ENCODE measurements at regions not wholly inside any gene's neighbourhood (a gene's known extent, or its start where the extent isn't known, plus 50 kb on each side); places are given as distances from the start of the nearest gene placed in this dataset.

DNA sequence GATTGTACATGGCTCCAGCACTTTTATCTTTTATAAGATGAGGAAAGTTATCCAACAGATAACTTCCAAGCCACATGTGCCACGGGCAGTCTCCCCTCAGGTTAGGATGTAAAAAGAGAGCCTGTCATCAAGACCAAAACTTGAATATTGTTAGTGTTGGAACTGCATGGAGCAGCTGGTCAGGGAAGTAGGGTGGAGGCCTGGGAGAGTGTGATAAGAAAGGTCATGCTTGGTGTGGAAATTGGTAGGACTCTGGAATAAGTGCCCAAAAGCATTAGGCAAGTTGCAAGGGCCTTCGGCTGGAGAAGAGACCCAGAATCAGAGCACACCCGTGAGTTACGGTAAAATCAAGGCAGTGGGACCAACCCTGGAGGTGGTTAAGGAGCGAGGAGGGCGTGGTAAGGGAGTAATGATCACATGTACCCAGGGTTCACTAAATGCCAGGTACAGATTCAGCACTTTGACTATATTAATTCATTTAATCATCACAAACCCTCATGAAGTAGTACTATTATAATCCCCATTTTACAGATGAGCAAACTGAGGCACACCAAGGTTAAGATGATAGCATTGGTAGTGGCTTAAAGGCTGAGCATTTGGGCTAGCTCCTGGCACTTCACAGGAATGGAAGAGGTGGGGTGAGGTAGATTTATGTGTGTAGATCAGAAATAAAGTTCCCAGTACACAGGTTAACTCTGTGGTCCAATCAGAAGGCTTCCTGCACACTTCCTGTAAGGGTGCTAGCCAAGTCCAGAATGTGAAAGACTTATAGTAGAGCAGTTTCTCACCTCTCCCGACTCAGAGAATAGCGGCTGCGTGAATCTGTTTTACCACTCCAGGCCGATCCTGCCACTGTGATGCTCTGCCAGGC is 96.5 kb upstream of the ZNF608 start:
- Histone ChIP-seq H3K4me1 (no peaks in the 10 kb centered on the region), H3K9me3 (ENCODE audit: low read depth) (no peaks in the 10 kb centered on the region), H3K4me3 (no peak overlapping the region), H3K27ac (no peak overlapping the region), H3F3A (ENCODE audit: low read depth) (no peaks in the 10 kb centered on the region), H4K20me1 (ENCODE audit: low read depth) (no peaks in the 10 kb centered on the region), H3K4me2 (no peak overlapping the region), H3K27me3 (no peaks in the 10 kb centered on the region), H2AFZ (replicated peaks) (no peak overlapping the region), H3K79me2 (ENCODE audit: low read depth) (no peaks in the 10 kb centered on the region), H3K9ac (no peak overlapping the region), H3K36me3 (peaks cover 3% of the 10 kb centered on the region)
- Mint-ChIP-seq H3K27me3 (ENCODE audit: insufficient read depth, low read depth) (peaks cover 4% of the 10 kb centered on the region), H3K36me3 (peaks cover 2% of the 10 kb centered on the region), H3K9me3 (peaks cover 8% of the 10 kb centered on the region), H3K4me1 (peaks cover 2% of the 10 kb centered on the region), H3K4me3 (no peak overlapping the region), H3K27ac (no peak overlapping the region)
- TF ChIP-seq, protein P1, sequence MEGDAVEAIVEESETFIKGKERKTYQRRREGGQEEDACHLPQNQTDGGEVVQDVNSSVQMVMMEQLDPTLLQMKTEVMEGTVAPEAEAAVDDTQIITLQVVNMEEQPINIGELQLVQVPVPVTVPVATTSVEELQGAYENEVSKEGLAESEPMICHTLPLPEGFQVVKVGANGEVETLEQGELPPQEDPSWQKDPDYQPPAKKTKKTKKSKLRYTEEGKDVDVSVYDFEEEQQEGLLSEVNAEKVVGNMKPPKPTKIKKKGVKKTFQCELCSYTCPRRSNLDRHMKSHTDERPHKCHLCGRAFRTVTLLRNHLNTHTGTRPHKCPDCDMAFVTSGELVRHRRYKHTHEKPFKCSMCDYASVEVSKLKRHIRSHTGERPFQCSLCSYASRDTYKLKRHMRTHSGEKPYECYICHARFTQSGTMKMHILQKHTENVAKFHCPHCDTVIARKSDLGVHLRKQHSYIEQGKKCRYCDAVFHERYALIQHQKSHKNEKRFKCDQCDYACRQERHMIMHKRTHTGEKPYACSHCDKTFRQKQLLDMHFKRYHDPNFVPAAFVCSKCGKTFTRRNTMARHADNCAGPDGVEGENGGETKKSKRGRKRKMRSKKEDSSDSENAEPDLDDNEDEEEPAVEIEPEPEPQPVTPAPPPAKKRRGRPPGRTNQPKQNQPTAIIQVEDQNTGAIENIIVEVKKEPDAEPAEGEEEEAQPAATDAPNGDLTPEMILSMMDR (IDR thresholded peaks at IDR 0.05): no peak
- no peak for TF ChIP-seq EZH2 (IDR thresholded peaks at IDR 0.05)
- no peak for DNase-seq (ENCODE audit: low spot score)

- H3K4me2 ChIP-seq: no peak overlapping the region
These were observed 97.1 kb upstream of the ZNF608 start for GRCh38 chr5:124843596-124843899.

GRCh38 chr5:124844371-124844920 is 98.0 kb upstream of the ZNF608 start:
- H3K4me1 ChIP-seq: no peaks in the 10 kb centered on the region
- H2AFZ ChIP-seq (replicated peaks): no peak overlapping the region
- Mint-ChIP-seq H3K27me3 (ENCODE audit: insufficient read depth, low read depth) (peaks cover 4% of the 10 kb centered on the region), H3K9me3 (peaks cover 8% of the 10 kb centered on the region), H3K4me1 (peaks cover 6% of the 10 kb centered on the region), H3K4me3 (no peak overlapping the region), H3K36me3 (peaks cover 2% of the 10 kb centered on the region), H3K27ac (no peak overlapping the region)
- H3K4me2 ChIP-seq: no peak overlapping the region
- no peak overlapping the region for H3K9ac ChIP-seq
- no peaks in the 10 kb centered on the region for H3K36me3 ChIP-seq
- H4K20me1 ChIP-seq (ENCODE audit: low read depth): no peaks in the 10 kb centered on the region
- no peaks in the 10 kb centered on the region for H3K27me3 ChIP-seq
- DNase-seq (ENCODE audit: low spot score): no peak
- H3K4me3 ChIP-seq: no peak overlapping the region
- H3F3A ChIP-seq (ENCODE audit: low read depth): no peaks in the 10 kb centered on the region
- TF ChIP-seq EZH2phosphoT487 (IDR thresholded peaks at IDR 0.05) (no peak), EZH2 (IDR thresholded peaks at IDR 0.05) (no peak)
- TF ChIP-seq, protein P1 (IDR thresholded peaks at IDR 0.05): no peak
- H3K27ac ChIP-seq: no peak overlapping the region
- H3K79me2 ChIP-seq (ENCODE audit: low read depth): no peaks in the 10 kb centered on the region
- H3K9me3 ChIP-seq (ENCODE audit: low read depth): no peaks in the 10 kb centered on the region

More at GRCh38 chr5:124843596-124843899, 97.1 kb upstream of the ZNF608 start:
- Histone ChIP-seq H4K20me1 (ENCODE audit: low read depth) (no peaks in the 10 kb centered on the region), H3K9ac (no peak overlapping the region), H3K9me3 (ENCODE audit: low read depth) (no peaks in the 10 kb centered on the region), H3K36me3 (peaks cover 3% of the 10 kb centered on the region), H3K4me3 (no peak overlapping the region), H2AFZ (replicated peaks) (no peak overlapping the region), H3K27me3 (no peaks in the 10 kb centered on the region), H3K4me1 (no peaks in the 10 kb centered on the region), H3K79me2 (ENCODE audit: low read depth) (no peaks in the 10 kb centered on the region), H3F3A (ENCODE audit: low read depth) (no peaks in the 10 kb centered on the region), H3K27ac (no peak overlapping the region)
- Mint-ChIP-seq H3K36me3 (peaks cover 2% of the 10 kb centered on the region), H3K27me3 (ENCODE audit: insufficient read depth, low read depth) (peaks cover 4% of the 10 kb centered on the region), H3K9me3 (peaks cover 8% of the 10 kb centered on the region), H3K27ac (no peak overlapping the region), H3K4me1 (peaks cover 2% of the 10 kb centered on the region), H3K4me3 (no peak overlapping the region)
- TF ChIP-seq EZH2 (IDR thresholded peaks at IDR 0.05): no peak
- TF ChIP-seq EZH2phosphoT487 (IDR thresholded peaks at IDR 0.05): no peak
- TF ChIP-seq, protein P1 (IDR thresholded peaks at IDR 0.05): no peak
- DNase-seq (ENCODE audit: low spot score): no peak
